NCI-H1930 (cell line): ENCODE measurements at regions not wholly inside any gene's neighbourhood (a gene's known extent, or its start where the extent isn't known, plus 50 kb on each side); places are given as distances from the start of the nearest gene placed in this dataset.

Experiments used
- DNase-seq, 2 experiments: peaks; one replicate each; lab custom pipeline; 2025; lab: John Stamatoyannopoulos, UW

GRCh38 chr6:109227646-109228045 is 132.3 kb downstream of the CEP57L1 start:
- no peak for DNase-seq

- no peak for DNase-seq
Observed at GRCh38 chr6:109226353-109226752, 131.0 kb downstream of the CEP57L1 start.

GRCh38 chr6:109225946-109226345 is 130.6 kb downstream of the CEP57L1 start:
- DNase-seq: no peak

- DNase-seq: no peak
Observed at GRCh38 chr6:109224994-109225393, 129.7 kb downstream of the CEP57L1 start.

- no peak for DNase-seq
Observed at GRCh38 chr6:109224107-109224875, 129.0 kb downstream of the CEP57L1 start.

- DNase-seq: no peak
Observed at GRCh38 chr6:109222848-109223247, 127.5 kb downstream of the CEP57L1 start.

GRCh38 chr6:109221543-109222195 is 126.4 kb downstream of the CEP57L1 start:
- DNase-seq: no peak
